ENCODE measurements at regions not wholly inside any gene's neighbourhood (a gene's known extent, or its start where the extent isn't known, plus 50 kb on each side); places are given as distances from the start of the nearest gene placed in this dataset.

DNA sequence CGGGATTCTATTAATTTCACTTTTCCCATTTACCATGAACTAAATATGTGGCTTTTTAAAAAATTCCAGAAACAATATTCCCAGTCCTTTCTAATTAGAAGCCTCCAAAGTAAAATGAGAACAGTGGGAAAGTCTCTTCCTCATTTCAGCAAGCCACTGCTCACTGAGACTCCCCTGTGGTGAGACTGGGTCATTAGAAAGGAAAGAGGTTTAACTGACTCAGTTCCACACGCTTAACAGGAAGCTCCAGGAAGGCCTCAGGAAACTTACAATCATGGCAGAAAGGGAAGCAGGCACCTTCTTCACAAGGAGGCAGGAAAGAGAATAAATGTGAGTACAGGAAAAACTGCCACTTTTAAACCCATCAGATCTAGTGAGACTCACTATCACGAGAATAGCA, 258.9 kb upstream of the CHAC2 start:
- TF ChIP-seq POLR2A (IDR thresholded peaks at IDR 0.05) (no peak), CTCF (IDR thresholded peaks at IDR 0.05) (no peak)

Data from right lobe of liver (tissue), 4 donors.